GM19324 (cell line): ENCODE measurements at regions not wholly inside any gene's neighbourhood (a gene's known extent, or its start where the extent isn't known, plus 50 kb on each side); places are given as distances from the start of the nearest gene placed in this dataset.
A peak's percentile ranks its signal among the peaks of the same experiment; 100 is the strongest.

ENCODE experiments used
- ATAC-seq: cut with Tn5 transposase; IDR thresholded peaks from one replicate; pipeline ENCODE4 v1.9.1; 2021; ENCODE audit warnings: mild to moderate bottlenecking, moderate library complexity; ENCODE audit not compliant: unreplicated experiment, low FRiP score

DNA sequence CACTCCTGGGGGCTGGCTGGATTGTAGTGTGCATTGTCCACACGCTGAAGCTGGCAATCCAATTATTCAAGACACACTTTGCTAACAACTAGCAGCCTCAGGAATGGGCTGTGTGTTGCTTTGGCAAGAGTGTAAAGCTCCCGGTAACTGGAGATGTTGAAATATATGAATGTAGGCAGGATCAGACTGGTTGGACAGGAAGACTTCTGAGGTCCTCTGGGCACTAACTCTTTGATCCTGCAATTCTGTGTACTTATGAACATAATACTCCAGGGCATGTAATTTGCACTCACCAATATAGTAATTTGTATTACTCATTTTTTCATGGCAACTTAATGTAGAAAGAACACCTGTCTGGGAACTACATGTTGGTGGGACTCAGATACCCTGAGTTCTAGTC is 106.7 kb upstream of the SLC28A3 start:
- ATAC-seq: no peak

DNA sequence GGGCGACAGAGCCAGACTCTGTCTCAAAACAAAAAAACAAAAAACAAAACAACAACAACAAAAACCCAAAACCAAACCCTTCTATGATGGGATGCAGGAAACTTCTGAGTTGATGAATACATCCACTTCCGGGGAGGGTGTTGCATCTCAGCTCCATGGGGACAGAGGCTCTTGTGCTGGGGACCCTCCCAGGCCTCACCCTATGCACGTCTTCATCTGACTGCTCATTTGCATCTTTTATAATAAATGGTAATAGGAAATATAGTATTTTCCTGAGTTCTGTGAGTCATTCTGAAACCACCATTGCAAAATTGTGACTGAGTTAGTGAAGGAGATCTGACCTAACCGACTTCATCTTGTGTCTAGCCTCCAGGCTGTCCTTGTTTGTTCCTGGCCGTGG is 109.5 kb upstream of the SLC28A3 start:
- no peak for ATAC-seq

DNA sequence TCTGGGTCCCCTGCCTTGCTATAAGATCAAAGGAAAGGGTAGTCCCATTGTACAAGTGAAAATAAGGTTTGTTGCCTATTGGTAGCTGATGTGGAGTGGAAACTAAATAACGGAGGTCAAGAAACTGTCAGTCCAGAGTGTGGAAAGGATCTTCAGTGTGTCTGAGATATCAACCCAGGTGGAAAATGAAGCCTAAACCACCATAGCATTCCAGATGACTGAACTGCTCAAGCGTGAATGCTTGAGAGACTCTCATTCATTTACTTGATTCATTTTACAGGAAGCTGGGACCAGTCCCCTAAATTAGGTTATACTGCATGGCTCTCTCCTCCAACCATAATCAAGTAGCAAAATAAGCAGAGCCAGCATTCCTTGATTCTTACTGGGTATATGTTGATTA is 116.0 kb upstream of the SLC28A3 start:
- ATAC-seq: no peak

DNA sequence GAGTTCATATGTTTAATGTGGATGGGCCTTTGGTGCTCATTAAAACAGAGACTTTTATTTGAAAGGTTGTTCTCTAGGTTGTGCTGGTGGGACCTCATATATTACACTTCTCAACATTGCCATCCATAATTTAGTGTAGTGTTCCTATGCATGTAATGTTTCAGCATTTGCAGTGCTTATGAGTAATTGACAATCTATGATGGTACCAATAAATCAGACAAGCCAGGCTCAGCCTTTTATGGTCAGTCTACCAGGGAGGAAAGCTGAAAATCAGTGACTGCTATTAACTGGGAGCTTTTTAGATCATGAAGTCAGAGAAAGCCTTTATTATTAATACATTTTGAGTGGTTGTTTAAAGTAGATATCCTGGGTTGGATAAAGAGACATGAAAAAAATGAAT is 120.1 kb upstream of the SLC28A3 start:
- no peak for ATAC-seq

DNA sequence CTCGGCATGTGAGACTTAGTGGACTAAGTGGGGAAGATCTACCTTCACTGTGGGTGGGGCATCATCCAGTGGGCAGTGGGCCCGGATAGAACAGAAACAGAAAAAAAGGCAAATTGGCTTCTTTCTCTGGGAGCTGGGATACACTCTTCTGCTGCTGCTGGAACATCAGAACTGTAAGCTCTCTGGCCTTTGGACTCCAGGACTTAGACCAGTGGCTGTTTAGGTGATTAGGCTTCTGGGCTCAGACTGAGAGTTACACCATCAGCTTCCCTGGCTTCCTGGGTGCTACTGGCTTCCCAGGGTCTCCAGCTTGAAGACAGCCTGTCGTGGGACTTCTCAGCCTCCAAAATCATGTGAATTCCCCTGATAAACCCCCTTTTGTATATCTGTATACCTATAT is 122.7 kb upstream of the SLC28A3 start:
- no peak for ATAC-seq

DNA sequence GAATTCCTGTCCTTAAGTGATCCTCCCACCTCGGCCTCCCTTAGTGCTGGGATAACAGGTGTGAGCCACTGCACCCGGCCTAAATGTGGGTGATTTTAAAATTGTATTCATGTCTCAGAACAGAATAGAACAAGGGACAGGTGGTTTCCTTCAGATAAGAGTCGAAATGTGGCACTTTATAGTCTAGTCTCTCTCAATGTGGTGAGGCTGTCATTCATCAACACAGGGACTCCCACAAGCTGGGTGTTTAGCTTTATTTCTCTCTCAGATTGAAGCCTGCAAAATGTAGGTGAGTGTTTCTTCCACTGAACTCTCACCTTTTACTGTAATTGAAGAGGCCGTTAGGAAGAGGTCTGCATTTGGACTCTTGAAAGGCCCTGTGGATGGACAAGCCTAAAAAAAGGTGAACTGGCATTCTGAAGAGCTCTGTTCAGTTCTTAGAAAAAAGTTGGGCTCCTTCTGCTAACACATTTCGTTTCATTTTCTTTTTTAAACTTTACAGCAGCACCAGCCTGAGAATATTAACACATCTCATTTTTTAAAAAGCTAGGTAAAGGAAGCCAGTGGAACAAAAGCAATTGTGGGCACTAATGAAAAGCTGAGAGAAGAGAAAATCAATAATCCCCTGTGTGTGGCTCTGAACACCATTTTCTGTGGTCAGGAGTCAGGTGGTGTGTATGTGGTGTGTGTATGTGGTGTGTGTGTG is 126.2 kb upstream of the SLC28A3 start:
- no peak for ATAC-seq

DNA sequence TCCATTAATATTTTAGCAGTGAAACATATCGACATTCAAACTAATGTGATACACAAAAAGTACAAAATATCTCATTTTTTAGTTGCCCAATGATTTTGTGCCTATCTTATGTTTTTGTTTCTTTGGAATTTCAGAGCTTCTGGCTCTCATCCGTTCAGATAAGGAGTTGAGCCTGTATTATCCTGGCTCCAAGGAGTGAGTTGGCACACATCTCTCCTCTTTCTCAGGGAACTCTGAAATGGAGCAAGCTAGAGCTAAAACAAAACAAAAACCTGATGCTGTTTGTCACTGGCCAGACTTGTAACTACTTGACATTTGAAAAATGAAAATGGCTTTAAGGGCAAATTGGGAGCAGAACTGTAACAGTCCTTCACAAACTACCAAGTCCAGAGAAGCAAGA is 131.3 kb upstream of the SLC28A3 start:
- no peak for ATAC-seq

DNA sequence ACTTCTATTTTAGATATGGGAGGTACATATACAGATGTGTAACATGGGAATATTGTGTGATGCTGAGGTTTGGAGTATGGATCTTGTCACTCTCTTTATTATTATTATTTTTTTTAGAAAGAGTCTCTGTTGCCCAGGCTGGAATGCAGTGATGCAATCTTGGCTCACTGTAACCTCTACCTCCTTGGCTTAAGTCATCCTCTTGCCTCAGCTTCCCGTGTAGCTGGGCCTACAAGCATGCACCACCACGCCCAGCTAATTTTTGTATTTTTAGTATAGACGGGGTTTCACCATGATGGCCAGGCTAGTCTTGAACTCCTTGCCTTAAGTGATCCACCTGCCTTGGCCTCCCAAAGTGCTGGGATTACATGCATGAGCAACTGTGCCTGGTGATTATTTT is 138.4 kb upstream of the SLC28A3 start:
- no peak for ATAC-seq

DNA sequence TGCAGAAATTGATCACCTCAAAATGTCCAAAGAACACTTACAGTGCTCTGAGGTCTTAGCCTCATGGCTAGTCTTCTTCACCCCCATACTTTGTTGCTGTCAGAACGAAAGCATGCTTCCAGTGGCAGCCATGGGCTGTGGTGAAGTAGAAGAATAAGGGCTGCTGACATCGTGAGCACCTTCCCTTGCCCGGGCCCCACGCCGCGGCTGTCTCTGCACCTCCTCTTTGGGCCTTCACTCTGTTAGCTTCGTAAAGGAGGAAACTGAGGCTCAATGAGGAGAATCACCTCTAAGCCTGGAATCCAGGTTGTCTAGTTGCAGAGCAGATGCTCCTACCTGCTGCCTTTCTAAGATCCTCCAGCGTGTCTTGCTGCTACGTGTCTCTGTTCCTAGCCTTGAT is 139.5 kb upstream of the SLC28A3 start:
- ATAC-seq: no peak

DNA sequence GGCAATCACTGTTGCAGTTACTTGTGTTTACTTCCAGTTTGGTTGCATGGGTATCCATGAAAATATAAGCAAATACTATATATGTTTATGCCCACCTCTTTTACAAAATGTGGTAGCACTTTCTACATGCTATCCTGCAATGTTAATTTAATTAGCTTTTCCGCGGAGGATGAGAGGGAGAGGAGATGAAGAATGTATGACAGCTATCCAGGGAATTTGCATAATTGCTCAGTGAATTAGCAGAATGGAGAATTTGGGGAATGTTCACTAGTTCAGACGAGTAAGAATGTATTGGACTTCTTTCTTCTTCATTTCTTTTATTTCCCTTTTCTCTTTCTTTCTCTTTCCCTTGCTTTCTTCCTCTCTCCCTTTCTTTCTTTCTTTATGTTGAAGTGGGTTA is 140.7 kb upstream of the SLC28A3 start:
- ATAC-seq: no peak

DNA sequence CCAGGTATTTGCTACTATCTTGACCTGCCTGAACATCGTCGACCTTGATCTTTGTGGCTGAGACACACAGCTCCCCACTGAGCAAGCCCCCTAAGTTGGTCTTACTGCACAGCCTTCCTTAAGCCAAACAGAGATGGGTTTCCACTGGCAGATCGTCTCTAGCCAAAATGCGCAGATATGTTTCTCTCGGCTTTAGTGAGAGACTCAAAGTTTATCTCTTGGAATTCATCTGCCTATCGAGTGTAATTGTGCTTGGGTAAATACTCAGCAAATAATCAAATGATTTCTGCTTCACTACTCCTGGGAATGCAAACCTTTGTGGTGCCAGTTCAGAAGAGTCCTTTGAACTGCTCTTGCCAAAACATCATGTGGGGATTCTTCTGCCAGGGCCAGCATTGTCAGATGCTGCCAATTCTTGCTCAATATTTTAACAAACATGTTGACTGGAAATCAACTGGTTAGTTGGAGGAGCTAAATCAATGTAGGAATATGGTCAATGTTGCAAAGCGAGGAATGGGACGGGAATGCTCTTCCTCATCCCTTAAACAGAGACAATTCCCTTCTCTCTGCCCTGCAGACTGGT is 141.2 kb upstream of the SLC28A3 start:
- ATAC-seq: no peak

DNA sequence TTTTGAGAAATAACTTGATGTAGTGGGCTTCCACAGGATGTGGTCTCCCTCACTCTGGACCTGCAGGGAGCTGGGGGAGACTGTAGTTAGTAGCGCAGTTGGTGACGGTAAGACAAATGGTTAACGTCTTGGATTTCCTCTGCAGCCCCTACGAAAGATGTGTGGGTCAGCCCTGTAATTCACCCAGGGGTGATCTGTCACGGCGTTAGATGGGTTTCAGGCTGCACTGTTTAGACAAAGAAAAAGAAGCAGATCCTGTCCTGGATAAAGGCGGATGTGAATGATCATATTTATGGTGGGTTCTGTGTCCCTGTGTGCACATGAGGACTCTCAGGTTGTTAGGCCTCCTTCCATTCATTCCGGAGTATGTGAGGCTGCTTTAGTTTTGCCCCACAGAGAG is 142.0 kb upstream of the SLC28A3 start:
- ATAC-seq: no peak

DNA sequence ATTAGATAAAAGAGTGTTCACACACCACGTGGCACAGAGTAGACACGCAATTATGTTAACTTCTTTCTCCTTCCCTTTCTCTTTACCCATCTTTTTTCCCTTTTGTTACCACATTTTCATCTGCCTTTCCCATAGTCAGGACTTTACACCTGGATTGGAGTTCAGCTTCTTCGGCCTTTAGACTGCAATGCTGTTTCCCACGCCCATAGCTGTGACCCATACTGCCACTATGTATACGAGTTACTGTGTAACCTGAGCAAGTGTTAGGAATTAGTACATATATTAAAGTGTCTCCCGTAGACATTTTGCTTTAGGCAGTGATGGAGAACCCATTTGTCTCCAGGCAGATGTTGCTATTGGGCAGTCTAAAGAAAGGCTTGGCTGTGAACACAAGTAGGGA is 143.6 kb upstream of the SLC28A3 start:
- no peak for ATAC-seq

DNA sequence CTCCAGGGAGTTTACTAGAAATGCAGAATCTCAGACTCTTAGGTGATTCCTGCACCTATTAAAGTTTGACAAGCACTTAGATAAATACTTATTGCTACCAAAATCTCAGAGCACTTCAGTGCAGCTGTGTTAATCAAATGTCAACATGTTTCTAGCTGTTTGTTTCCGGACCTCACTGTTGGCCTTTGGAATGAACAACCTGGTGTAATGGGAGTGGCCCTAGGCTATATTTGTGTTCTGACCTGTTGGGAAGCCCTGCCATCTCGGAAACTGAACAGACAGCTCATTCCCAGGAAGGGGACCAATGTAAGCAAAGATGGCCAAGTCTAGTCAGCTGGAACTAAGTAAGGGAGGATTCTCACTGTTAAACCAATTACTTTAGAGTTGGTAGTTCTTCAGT is 145.0 kb upstream of the SLC28A3 start:
- ATAC-seq: no peak

DNA sequence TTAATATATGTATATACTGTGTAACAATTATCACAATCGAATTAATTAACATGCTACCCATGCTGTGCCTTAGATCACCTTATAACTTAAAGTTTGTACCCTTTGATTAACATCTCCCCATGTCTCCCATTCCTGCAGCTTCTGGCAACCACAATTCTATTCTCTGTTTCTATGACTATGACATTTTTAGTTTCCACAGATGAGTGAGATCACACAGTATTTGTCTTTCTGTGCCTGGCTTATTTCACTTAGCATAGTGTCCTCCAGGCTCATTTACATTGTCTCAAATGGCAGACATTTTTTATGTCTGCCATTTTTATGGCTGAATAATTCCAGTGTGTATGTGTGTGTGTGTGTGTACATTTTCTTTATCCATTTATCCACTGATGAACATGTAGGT is 146.1 kb upstream of the SLC28A3 start:
- no peak for ATAC-seq

DNA sequence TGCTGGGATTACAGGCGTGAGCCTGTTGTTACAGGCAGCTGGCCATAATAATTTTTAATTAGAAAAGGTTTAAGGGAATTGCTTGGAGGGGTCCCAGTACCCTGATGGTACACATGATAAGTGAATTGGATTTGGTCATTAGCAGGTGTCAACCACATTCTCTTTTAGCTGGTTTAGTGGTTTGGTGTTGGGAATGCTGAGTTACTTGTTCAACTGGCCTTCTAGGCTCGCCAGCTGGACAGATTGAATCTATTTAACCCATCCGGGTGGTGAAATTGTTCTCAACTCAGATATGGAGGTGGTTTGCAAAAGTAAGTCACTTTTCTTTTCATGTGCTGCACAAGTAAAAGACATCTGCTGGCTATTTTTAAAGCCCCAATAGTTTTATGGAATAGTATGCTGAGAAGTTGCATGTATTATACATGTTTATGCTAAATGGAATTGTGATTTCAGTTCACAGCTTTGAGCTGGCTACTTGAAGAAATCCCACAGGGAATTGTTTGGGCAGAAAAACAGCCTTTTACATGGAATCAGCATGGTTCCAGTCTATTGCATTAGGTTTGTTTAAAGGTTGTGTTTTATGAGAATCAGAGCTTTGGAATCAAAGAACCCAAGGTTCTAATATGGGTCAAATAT is 149.8 kb upstream of the SLC28A3 start:
- ATAC-seq: no peak

DNA sequence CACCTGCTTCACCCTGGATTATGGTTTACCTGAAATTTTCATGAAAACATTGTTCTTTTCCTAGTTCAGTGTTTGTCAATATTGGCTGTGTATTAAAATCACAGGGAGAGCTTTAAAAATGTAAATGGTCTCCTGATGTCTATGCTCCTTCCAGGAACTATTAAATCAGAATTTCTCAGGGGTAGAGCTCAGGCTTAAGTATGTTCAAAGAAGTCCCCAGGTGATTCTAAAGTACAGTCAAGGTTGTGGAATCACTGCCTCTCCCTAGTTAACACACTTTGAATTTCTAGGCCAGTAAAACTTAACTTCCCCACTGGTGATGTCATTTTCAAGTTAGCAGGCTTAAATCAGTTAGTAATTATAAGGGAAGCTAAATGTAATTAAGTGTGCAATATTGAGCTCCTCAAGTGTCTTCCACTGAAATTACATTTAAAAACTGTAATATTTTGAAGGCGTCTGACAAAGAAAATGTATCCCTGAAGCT is 150.3 kb upstream of the SLC28A3 start:
- no peak for ATAC-seq

DNA sequence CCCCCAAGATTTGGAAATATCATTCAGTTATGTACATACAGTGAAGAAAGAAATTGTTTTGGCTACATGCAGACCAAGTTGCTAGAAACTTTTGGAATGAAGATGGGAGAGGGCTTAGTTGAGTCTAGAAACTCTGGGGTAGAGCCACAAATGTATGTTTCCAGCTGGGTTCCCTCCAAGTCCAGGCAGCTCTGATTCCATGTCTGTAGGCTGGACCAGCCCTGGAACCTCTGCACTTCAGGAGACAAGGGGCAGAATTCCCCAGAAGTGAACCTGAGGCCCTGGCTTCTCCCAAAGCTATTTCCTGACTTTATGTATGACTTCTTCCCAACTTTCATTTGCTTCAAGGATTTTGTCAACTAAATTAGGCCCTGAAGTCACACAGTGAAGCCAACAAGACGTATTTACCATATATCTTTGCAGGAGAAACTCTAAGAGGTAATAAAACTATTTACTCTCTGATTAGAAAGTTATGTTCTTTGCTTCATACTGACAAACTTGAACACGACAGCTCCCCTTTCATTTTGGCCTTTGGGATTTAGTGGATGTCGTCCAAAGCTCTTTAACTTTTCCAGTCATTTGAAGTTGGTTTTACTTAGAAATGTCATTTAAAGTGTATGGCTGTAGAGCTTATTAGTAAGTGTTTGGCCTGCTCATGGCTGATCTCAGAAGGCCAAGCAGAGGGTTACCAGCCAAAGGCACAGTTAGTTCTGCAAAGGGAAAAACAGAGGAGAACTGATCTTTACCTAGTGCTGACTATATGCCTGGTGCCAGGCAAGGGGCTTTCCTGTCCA is 152.0 kb upstream of the SLC28A3 start:
- no peak for ATAC-seq

DNA sequence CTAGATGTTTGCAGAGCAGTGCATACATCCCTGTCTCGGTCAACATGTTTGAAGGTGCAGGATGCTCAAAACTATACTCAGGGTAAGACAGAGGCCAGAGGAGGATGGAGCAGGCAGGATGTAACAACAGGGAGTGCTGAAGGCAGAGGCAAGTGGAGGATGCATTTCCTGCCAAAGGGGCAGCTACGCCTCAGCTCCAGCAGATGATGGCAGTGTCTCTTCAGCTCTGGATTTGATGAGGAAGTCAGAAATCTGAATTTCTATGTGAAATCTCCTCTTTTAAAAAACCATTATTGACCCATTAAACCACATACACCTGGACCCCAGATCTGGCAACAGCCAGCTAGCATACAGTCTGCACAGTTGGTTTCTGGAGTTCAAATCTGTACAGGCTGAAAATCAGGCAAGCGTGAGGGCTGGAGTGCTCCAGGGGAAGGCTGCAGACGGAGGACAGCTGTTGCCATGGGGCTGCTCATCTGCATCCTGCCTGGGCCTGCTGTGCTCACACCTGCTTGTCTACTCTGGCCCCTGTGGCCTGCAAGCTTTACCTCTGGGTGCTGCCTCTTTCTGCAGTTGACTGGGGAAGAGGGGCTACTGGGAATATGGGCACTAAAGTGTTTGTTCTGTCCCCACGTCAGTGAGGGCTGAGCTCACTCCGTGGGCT is 152.9 kb upstream of the SLC28A3 start:
- ATAC-seq: no peak

DNA sequence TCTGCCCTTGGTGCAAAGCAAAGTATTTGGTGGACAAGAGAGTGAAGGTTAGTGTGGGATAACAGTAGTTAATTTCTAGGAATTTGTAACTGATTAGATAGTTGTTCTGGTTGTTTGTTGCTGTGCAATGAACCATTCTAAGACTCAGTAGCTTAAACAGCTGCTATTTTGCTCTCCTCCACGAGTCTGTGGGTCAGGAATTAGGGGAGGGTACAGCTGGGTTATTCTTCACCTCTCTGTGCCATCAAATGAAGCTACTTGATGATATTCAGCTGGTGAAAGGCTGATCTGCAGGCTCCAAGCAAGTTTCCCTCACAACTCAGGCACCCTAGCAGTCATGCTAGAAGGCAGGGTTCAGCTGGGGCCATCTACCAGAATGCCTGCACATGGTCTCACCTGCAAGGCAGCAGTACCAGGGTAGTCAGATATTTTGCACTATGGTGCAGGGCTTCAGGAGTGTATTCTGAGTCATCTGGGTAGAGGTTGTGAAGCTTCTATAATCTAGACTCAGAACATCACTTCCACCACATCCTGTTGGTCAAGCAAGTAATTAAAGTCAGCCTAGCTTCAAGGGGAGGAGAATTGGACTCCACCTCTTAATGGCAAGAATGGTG is 159.5 kb upstream of the SLC28A3 start:
- ATAC-seq: peak; percentile 61
